K562 (cell line): ENCODE measurements at regions not wholly inside any gene's neighbourhood (a gene's known extent, or its start where the extent isn't known, plus 50 kb on each side); places are given as distances from the start of the nearest gene placed in this dataset.

Experiments used
- ATAC-seq: fragments of 200-7000 bp; cut with Tn5 transposase; 3 replicates; pipeline ENCODE4 v1.9.1; 2020; ENCODE audit warnings: moderate library complexity
- BruUV-seq: library from RNA; stranded (reverse); fragments of 400-500 nt; replicated peaks from 2 replicates; lab custom pipeline; 2021; lab: Mats Ljungman, UMichigan
- CTCF ChIA-PET: fragments of 300-600 bp; formaldehyde crosslinking; extraction: SDS; loops from one replicate; lab custom pipeline; 2021; ENCODE audit warnings: low intra/inter-chr PET ratio; lab: Yijun Ruan, JAX
- POLR2A ChIA-PET: fragments of 300-600, 350-650 bp; sonication (Branson Sonifier 250); formaldehyde crosslinking; extraction: SDS; loops from one replicate; lab custom pipeline; 2021; ENCODE audit warnings: antibody characterized with exemption, inconsistent platforms; lab: Yijun Ruan, JAX
- DNase-seq, 4 experiments: peaks; one replicate each; pipeline versions ENCODE4 v3.0.0 to v3.0.0-alpha.2; 2011 to 2018; ENCODE audit warnings: low spot score in 3 of 4, mixed read lengths in 3 of 4; ENCODE audit errors: extremely low read depth in 1 of 4
- FAIRE-seq: peaks from 2 replicates; lab custom pipeline; 2011; peaks lifted over from hg19 to GRCh38; lab: Jason Lieb, UNC
- H2AFZ ChIP-seq: 2 replicates; pipeline ENCODE4 v1.6.0; 2011; ENCODE audit warnings: low read depth, low read length, control low read depth, inconsistent platforms
- H3K27ac ChIP-seq: fragments of 200-600 bp; 3 replicates; pipeline ENCODE4 v1.8.0; 2011; ENCODE audit warnings: low read depth, mild to moderate bottlenecking, control low read depth, inconsistent platforms, low read length, moderate library complexity, mixed read lengths; ENCODE audit errors: extremely low read depth
- H3K27me3 ChIP-seq, 2 experiments: fragments of 300-600 bp in 1 of 2; 2 replicates in 1 of 2; 3 replicates in 1 of 2; pipeline versions ENCODE4 v1.6.0 to v1.8.0; 2011; ENCODE audit warnings: inconsistent platforms in 2 of 2, low read length in 2 of 2, mild to moderate bottlenecking in 1 of 2, mixed read lengths in 1 of 2, moderate library complexity in 1 of 2; ENCODE audit not compliant: control insufficient read depth in 2 of 2, insufficient read depth in 2 of 2
- H3K36me3 ChIP-seq: fragments of 300-600 bp; 3 replicates; pipeline ENCODE4 v1.8.0; 2011; ENCODE audit warnings: mild to moderate bottlenecking, low read length, inconsistent platforms; ENCODE audit not compliant: control insufficient read depth, insufficient read depth
- H3K4me1 ChIP-seq, 2 experiments: fragments of 200-600 bp in 1 of 2; replicated peaks in 1 of 2; 2 replicates in 1 of 2; 3 replicates in 1 of 2; pipeline versions ENCODE4 v1.5.1 to v1.8.0; 2011; ENCODE audit warnings: inconsistent platforms in 2 of 2, low read length in 2 of 2, mild to moderate bottlenecking in 1 of 2, mixed read lengths in 1 of 2, moderate library complexity in 1 of 2; ENCODE audit not compliant: control insufficient read depth in 2 of 2, insufficient read depth in 2 of 2
- H3K4me2 ChIP-seq: 2 replicates; pipeline ENCODE4 v1.6.1; 2011; ENCODE audit warnings: low read length, control low read depth, inconsistent platforms, mixed read lengths; ENCODE audit not compliant: insufficient read depth
- H3K4me3 ChIP-seq: fragments of 200-600 bp; sonication (generic), shearing (Covaris generic); 2 replicates; pipeline ENCODE4 v1.5.1; 2016; ENCODE audit warnings: control low read depth, inconsistent platforms
- H3K79me2 ChIP-seq: fragments of 200-600 bp; 3 replicates; pipeline ENCODE4 v1.8.0; 2011; ENCODE audit warnings: low read length, inconsistent platforms; ENCODE audit not compliant: control insufficient read depth, insufficient read depth
- H3K9ac ChIP-seq, 2 experiments: 2 replicates each; pipeline versions ENCODE4 v1.6.0 to v1.6.1; 2011; ENCODE audit warnings: low read depth in 2 of 2, low read length in 2 of 2, control low read depth in 1 of 2, inconsistent platforms in 1 of 2, mild to moderate bottlenecking in 1 of 2, mixed read lengths in 1 of 2; ENCODE audit not compliant: insufficient read depth in 1 of 2
- H3K9me1 ChIP-seq: one replicate; pipeline ENCODE4 v1.6.0; 2011; ENCODE audit warnings: inconsistent platforms, mild to moderate bottlenecking, low read length, moderate library complexity; ENCODE audit not compliant: control insufficient read depth, insufficient read depth
- H3K9me3 ChIP-seq: replicated peaks from 2 replicates; pipeline ENCODE4 v1.5.1; 2011; ENCODE audit warnings: low read depth, low read length, inconsistent platforms; ENCODE audit not compliant: control insufficient read depth, insufficient read depth
- H4K20me1 ChIP-seq: replicated peaks from 2 replicates; pipeline ENCODE4 v1.6.1; 2011; ENCODE audit warnings: low read length, inconsistent platforms, mixed read lengths; ENCODE audit not compliant: control insufficient read depth, insufficient read depth
- ADNP ChIP-seq: fragments of 200-800 bp; sonication (Bioruptor generic); IDR thresholded peaks from 2 replicates; pipeline ENCODE4 v1.6.1; 2016; ENCODE audit warnings: missing genetic modification characterization, missing compliant biosample characterization
- BCL6 ChIP-seq: fragments of 250-450 bp; sonication (Bioruptor Pico); IDR thresholded peaks from 2 replicates; pipeline ENCODE4 v1.4.0; 2020
- CBX5 ChIP-seq: IDR thresholded peaks from 2 replicates; pipeline ENCODE4 v1.6.1; 2014; ENCODE audit warnings: low read depth, borderline replicate concordance
- FOXJ3 ChIP-seq: sonication (generic); formaldehyde crosslinking; IDR thresholded peaks from 2 replicates; pipeline ENCODE4 v1.4.0; 2020; ENCODE audit warnings: mild to moderate bottlenecking, missing genetic modification reagents
- HDAC8 ChIP-seq: fragments of 450-650 bp; IDR thresholded peaks from 2 replicates; pipeline ENCODE4 v1.6.1; 2016; ENCODE audit warnings: mild to moderate bottlenecking, missing genetic modification characterization, moderate library complexity, missing compliant biosample characterization
- HNRNPL ChIP-seq: fragments of 200-400 bp; formaldehyde crosslinking; IDR thresholded peaks from 2 replicates; pipeline ENCODE4 v1.6.1; 2017; ENCODE audit warnings: low read depth, mild to moderate bottlenecking, low read length
- KLF16 ChIP-seq: IDR thresholded peaks from 2 replicates; pipeline ENCODE4 v1.6.1; 2016; ENCODE audit warnings: antibody characterized with exemption
- MAX ChIP-seq: sonication (generic); formaldehyde crosslinking; IDR thresholded peaks from 2 replicates; pipeline ENCODE4 v1.9.0; 2022; ENCODE audit warnings: mild to moderate bottlenecking, missing genetic modification reagents
- PATZ1 ChIP-seq: fragments of 250-450 bp; sonication (Bioruptor Pico); IDR thresholded peaks from 2 replicates; pipeline ENCODE4 v1.5.0; 2020; ENCODE audit warnings: mild to moderate bottlenecking, borderline replicate concordance
- POLR2B ChIP-seq: fragments of 450-650 bp; IDR thresholded peaks from 2 replicates; pipeline ENCODE4 v1.6.1; 2018; ENCODE audit warnings: low read depth; ENCODE audit not compliant: partially characterized antibody
- PURB ChIP-seq: sonication (generic); formaldehyde crosslinking; IDR thresholded peaks from 2 replicates; pipeline ENCODE4 v1.9.0; 2021; ENCODE audit warnings: low read depth, mild to moderate bottlenecking, missing genetic modification reagents
- STAT5B ChIP-seq: fragments of 250-450 bp; sonication (Bioruptor Pico); IDR thresholded peaks from 2 replicates; pipeline ENCODE4 v1.8.0; 2021; ENCODE audit warnings: mild to moderate bottlenecking, inconsistent platforms
- THRA ChIP-seq: fragments of 450-650 bp; IDR thresholded peaks from 2 replicates; pipeline ENCODE4 v1.6.1; 2017; ENCODE audit warnings: mild to moderate bottlenecking, moderate library complexity
- XRCC3 ChIP-seq: fragments of 450-650 bp; IDR thresholded peaks from 2 replicates; pipeline ENCODE4 v1.6.1; 2017; ENCODE audit warnings: mild to moderate bottlenecking, moderate library complexity
- ZBTB33 ChIP-seq: sonication (generic); formaldehyde crosslinking; IDR thresholded peaks from 2 replicates; pipeline ENCODE4 v1.8.1; 2023; ENCODE audit warnings: mild to moderate bottlenecking, missing genetic modification reagents
- ZC3H4 ChIP-seq: sonication (generic); formaldehyde crosslinking; IDR thresholded peaks from 2 replicates; pipeline ENCODE4 v1.9.0; 2021; ENCODE audit warnings: missing genetic modification reagents, borderline replicate concordance
- ZNF444 ChIP-seq: fragments of 250-450 bp; sonication (Bioruptor Pico); IDR thresholded peaks from 2 replicates; pipeline ENCODE4 v1.4.0; 2020; ENCODE audit warnings: mild to moderate bottlenecking, moderate library complexity
- WGBS: fragments of 100-300 bp; shearing (Covaris generic); methylation state at CpG from one replicate; pipeline ENCODE4 v1.1.6; 2016; ENCODE audit warnings: low coverage, mixed read lengths; ENCODE audit not compliant: insufficient coverage; ENCODE audit errors: missing lambda C conversion rate; 5-methylcytosine and 5-hydroxymethylcytosine counted together
- in situ Hi-C: fragments of 300-500 bp; cut with MboI; formaldehyde crosslinking; loops from 4 replicates; pipeline ENCODE4 v1.15.0; 2018; ENCODE audit warnings: inconsistent platforms, mixed read lengths
- intact Hi-C: fragments of 100-400 bp; cut with micrococcal nuclease; formaldehyde crosslinking; loops from 2 replicates; pipeline ENCODE4 v1.14.2; 2022

- POLR2A ChIA-PET: no interaction called here
- H3K36me3 ChIP-seq: no peaks in the 10 kb centered on the region
- no peak overlapping the region for H3K4me2 ChIP-seq
- H3K9ac ChIP-seq: no peak overlapping the region
- no peaks in the 10 kb centered on the region for H4K20me1 ChIP-seq
- H3K79me2 ChIP-seq: no peaks in the 10 kb centered on the region
- in situ Hi-C loops: no loop called here
- TF ChIP-seq ZNF444 (no peak), HDAC8 (no peak), STAT5B (CRISPR knock-in tag) (no peak), ADNP (no peak), HNRNPL (no peak), KLF16 (no peak), CBX5 (no peak), ZBTB33 (no peak), PATZ1 (CRISPR knock-in tag) (no peak), XRCC3 (no peak), THRA (no peak), PURB (CRISPR knock-in tag) (no peak), BCL6 (CRISPR knock-in tag) (no peak), POLR2B (no peak), MAX (CRISPR knock-in tag) (no peak), FOXJ3 (CRISPR knock-in tag) (no peak), ZC3H4 (CRISPR knock-in tag) (no peak)
- TF ChIP-seq, all 486 proteins: peak for 0
- Histone ChIP-seq H3K9me3 (no peaks in the 10 kb centered on the region), H3K4me1 (no peaks in the 10 kb centered on the region), H3K4me3 (no peak overlapping the region), H3K27me3 (no peaks in the 10 kb centered on the region), H3K27ac (no peak overlapping the region), H3K9me1 (no peaks in the 10 kb centered on the region), H2AFZ (no peak overlapping the region)
- FAIRE-seq (no peak), DNase-seq (no peak), ATAC-seq (no peak)
- no TSS peak for BruUV-seq
- CTCF ChIA-PET: no interaction called here
- WGBS: 0% methylated on average over 1 of the region's 1 CpG
- intact Hi-C loops: no loop called here
These were observed 243.1 kb upstream of the KIAA1217 start for GRCh38 chr10:23965880-23966279.
